HepG2 (cell line): ENCODE measurements at regions not wholly inside any gene's neighbourhood (a gene's known extent, or its start where the extent isn't known, plus 50 kb on each side); places are given as distances from the start of the nearest gene placed in this dataset.

Experiments
- ATAC-seq: fragments of 200-7000 bp; cut with Tn5 transposase; 3 replicates; pipeline ENCODE4 v1.9.1; 2020; ENCODE audit warnings: mild to moderate bottlenecking, moderate library complexity
- BruUV-seq: library from RNA; stranded (reverse); fragments of 400-500 nt; replicated peaks from 2 replicates; lab custom pipeline; 2021; lab: Mats Ljungman, UMichigan
- CTCF ChIA-PET: fragments of 300-600 bp; formaldehyde crosslinking; extraction: SDS; loops from one replicate; lab custom pipeline; 2021; ENCODE audit warnings: low total read pairs, inconsistent platforms, low intra/inter-chr PET ratio; lab: Yijun Ruan, JAX
- POLR2A ChIA-PET: fragments of 350-600 bp; sonication (Branson Sonifier 250); formaldehyde crosslinking; loops from one replicate; lab custom pipeline; 2020; ENCODE audit warnings: antibody characterized with exemption, inconsistent platforms; lab: Yijun Ruan, JAX
- DNase-seq: peaks from one replicate; pipeline ENCODE4 v3.0.0-alpha.2; 2015; ENCODE audit warnings: low spot score
- FAIRE-seq: peaks from 3 replicates; lab custom pipeline; 2011; peaks lifted over from hg19 to GRCh38; lab: Jason Lieb, UNC
- H2AFZ ChIP-seq: one replicate; pipeline ENCODE4 v1.6.1; 2011; ENCODE audit warnings: low read length, inconsistent platforms
- H3K27ac ChIP-seq: fragments of 300-600 bp; 3 replicates; pipeline ENCODE4 v1.8.0; 2011; ENCODE audit warnings: mixed run types, mild to moderate bottlenecking, mixed read lengths, low read length, inconsistent platforms; ENCODE audit not compliant: insufficient read depth; ENCODE audit errors: extremely low read length
- H3K27me3 ChIP-seq, 2 experiments: fragments of 200-600 bp in 1 of 2; 2 replicates in 1 of 2; 3 replicates in 1 of 2; pipeline versions ENCODE4 v1.6.0 to v1.8.0; 2011; ENCODE audit warnings: low read length in 2 of 2, mild to moderate bottlenecking in 2 of 2, moderate library complexity in 2 of 2, inconsistent platforms in 1 of 2; ENCODE audit not compliant: insufficient read depth in 2 of 2, control insufficient read depth in 1 of 2
- H3K36me3 ChIP-seq, 2 experiments: fragments of 200-600 bp in 1 of 2; replicated peaks in 1 of 2; 2 replicates in 1 of 2; 3 replicates in 1 of 2; pipeline versions ENCODE4 v1.5.1 to v1.8.0; 2011; ENCODE audit warnings: low read length in 2 of 2, inconsistent platforms in 1 of 2; ENCODE audit not compliant: insufficient read depth in 2 of 2, control insufficient read depth in 1 of 2
- H3K4me1 ChIP-seq: 2 replicates; pipeline ENCODE4 v1.5.1; 2012; ENCODE audit warnings: low read length, inconsistent platforms; ENCODE audit not compliant: insufficient read depth
- H3K4me2 ChIP-seq: 2 replicates; pipeline ENCODE4 v1.6.0; 2011; ENCODE audit warnings: low read depth, low read length, inconsistent platforms
- H3K4me3 ChIP-seq, 3 experiments: fragments of 200-600 bp in 1 of 3; sonication (generic), shearing (Covaris generic) in 1 of 3; replicated peaks in 1 of 3; 2 replicates each; pipeline ENCODE4 v1.5.1; 2011 to 2016; ENCODE audit warnings: low read length in 3 of 3, inconsistent platforms in 2 of 3, low read depth in 2 of 3, mild to moderate bottlenecking in 2 of 3, control low read depth in 1 of 3, mixed read lengths in 1 of 3; ENCODE audit not compliant: insufficient read depth in 1 of 3
- H3K79me2 ChIP-seq: one replicate; pipeline ENCODE4 v1.6.1; 2011; ENCODE audit warnings: low read length, inconsistent platforms; ENCODE audit not compliant: insufficient read depth
- H3K9ac ChIP-seq: 2 replicates; pipeline ENCODE4 v1.6.0; 2011; ENCODE audit warnings: mild to moderate bottlenecking, low read depth, low read length, inconsistent platforms; ENCODE audit not compliant: insufficient read depth
- H3K9me3 ChIP-seq: 2 replicates; pipeline ENCODE4 v1.5.1; 2012; ENCODE audit warnings: mild to moderate bottlenecking, low read length
- H4K20me1 ChIP-seq: 2 replicates; pipeline ENCODE4 v1.6.0; 2011; ENCODE audit warnings: inconsistent platforms, mild to moderate bottlenecking, low read length, moderate library complexity; ENCODE audit not compliant: insufficient read depth
- BCL6 ChIP-seq: IDR thresholded peaks from 2 replicates; pipeline ENCODE4 v1.6.1; 2016; ENCODE audit warnings: missing genetic modification reagents, missing compliant biosample characterization
- CREB1 ChIP-seq, 2 experiments: fragments of 450-650 bp in 1 of 2; IDR thresholded peaks; 2 replicates each; pipeline ENCODE4 v1.6.1; 2016 to 2017; ENCODE audit warnings: control low read depth in 1 of 2, mild to moderate bottlenecking in 1 of 2, missing compliant biosample characterization in 1 of 2, missing genetic modification characterization in 1 of 2
- HNF4G ChIP-seq, 2 experiments: sonication (generic) in 1 of 2; formaldehyde crosslinking in 1 of 2; IDR thresholded peaks; 2 replicates each; pipeline versions ENCODE4 v1.4.0 to v1.6.1; 2011 to 2020; ENCODE audit warnings: borderline replicate concordance in 2 of 2, low read depth in 2 of 2, mild to moderate bottlenecking in 2 of 2, low read length in 1 of 2, missing genetic modification reagents in 1 of 2, moderate library complexity in 1 of 2
- KLF9 ChIP-seq: IDR thresholded peaks from 2 replicates; pipeline ENCODE4 v1.6.1; 2016; ENCODE audit warnings: low read depth
- MAX ChIP-seq: IDR thresholded peaks from 2 replicates; pipeline ENCODE4 v1.6.1; 2012; ENCODE audit warnings: inconsistent platforms
- MEIS1 ChIP-seq: sonication (generic); formaldehyde crosslinking; IDR thresholded peaks from 2 replicates; pipeline ENCODE4 v1.9.0; 2021; ENCODE audit warnings: mild to moderate bottlenecking, missing genetic modification reagents, moderate library complexity, borderline replicate concordance
- MTERF4 ChIP-seq: sonication (generic); formaldehyde crosslinking; IDR thresholded peaks from 2 replicates; pipeline ENCODE4 v1.8.0; 2023; ENCODE audit warnings: mild to moderate bottlenecking, missing genetic modification reagents
- PCBP1 ChIP-seq: fragments of 200-400 bp; formaldehyde crosslinking; IDR thresholded peaks from 2 replicates; pipeline ENCODE4 v1.6.1; 2017; ENCODE audit warnings: mild to moderate bottlenecking, low read depth, low read length, borderline replicate concordance
- RAD51 ChIP-seq: fragments of 450-650 bp; IDR thresholded peaks from 2 replicates; pipeline ENCODE4 v1.6.1; 2016; ENCODE audit warnings: borderline replicate concordance
- SP140L ChIP-seq: sonication (generic); formaldehyde crosslinking; IDR thresholded peaks from 2 replicates; pipeline ENCODE4 v1.4.0; 2020; ENCODE audit warnings: missing genetic modification reagents, borderline replicate concordance
- SRY ChIP-seq: sonication (generic); formaldehyde crosslinking; IDR thresholded peaks from 2 replicates; pipeline ENCODE4 v1.8.0; 2022; ENCODE audit warnings: mild to moderate bottlenecking, missing genetic modification reagents
- TBX3 ChIP-seq: fragments of 450-650 bp; IDR thresholded peaks from 2 replicates; pipeline ENCODE4 v1.6.1; 2017; ENCODE audit warnings: antibody characterized with exemption, mild to moderate bottlenecking, inconsistent platforms, borderline replicate concordance
- TFDP2 ChIP-seq: sonication (generic); formaldehyde crosslinking; IDR thresholded peaks from 2 replicates; pipeline ENCODE4 v1.4.0; 2020; ENCODE audit warnings: missing genetic modification reagents
- ZBTB10 ChIP-seq: sonication (generic); formaldehyde crosslinking; IDR thresholded peaks from 2 replicates; pipeline ENCODE4 v1.4.0; 2020; ENCODE audit warnings: missing genetic modification reagents, borderline replicate concordance
- ZBTB25 ChIP-seq: IDR thresholded peaks from 2 replicates; pipeline ENCODE4 v1.6.1; 2018; ENCODE audit warnings: missing genetic modification reagents
- ZFX ChIP-seq: sonication (generic); formaldehyde crosslinking; IDR thresholded peaks from 2 replicates; pipeline ENCODE4 v1.4.0; 2020; ENCODE audit warnings: mild to moderate bottlenecking, low read depth, missing genetic modification reagents, moderate library complexity
- ZNF619 ChIP-seq: sonication (generic); formaldehyde crosslinking; IDR thresholded peaks from 2 replicates; pipeline ENCODE4 v1.4.0; 2020; ENCODE audit warnings: mild to moderate bottlenecking, missing genetic modification reagents
- ZNF678 ChIP-seq: sonication (generic); formaldehyde crosslinking; IDR thresholded peaks from 2 replicates; pipeline ENCODE4 v1.4.0; 2020; ENCODE audit warnings: mild to moderate bottlenecking, missing genetic modification reagents
- ZNF768 ChIP-seq: sonication (generic); formaldehyde crosslinking; IDR thresholded peaks from 2 replicates; pipeline ENCODE4 v1.4.0; 2020; ENCODE audit warnings: missing genetic modification reagents
- WGBS: methylation state at CpG from one replicate; pipeline ENCODE4 v1.1.6; 2017; ENCODE audit warnings: low lambda C conversion rate; 5-methylcytosine and 5-hydroxymethylcytosine counted together
- in situ Hi-C: cut with HindIII; loops from 2 replicates; pipeline ENCODE4 v1.10.0; 2017; ENCODE audit warnings: low pct_unique_long_range_greater_than_20kb; ENCODE audit not compliant: extremely low pct_ligation_motif_present
- intact Hi-C: fragments of 100-400 bp; cut with micrococcal nuclease; formaldehyde crosslinking; loops from one replicate; pipeline ENCODE4 v1.10.0; 2022; ENCODE audit not compliant: unreplicated experiment

- in situ Hi-C loops = no loop called here
- FAIRE-seq = no peak
- Histone ChIP-seq H3K9ac (no peak overlapping the region), H3K9me3 (peaks cover 16% of the 10 kb centered on the region), H3K79me2 (no peaks in the 10 kb centered on the region), H3K4me1 (no peaks in the 10 kb centered on the region), H4K20me1 (no peaks in the 10 kb centered on the region), H2AFZ (peak overlapping the region; percentile 6), H3K4me2 (no peak overlapping the region), H3K36me3 (no peaks in the 10 kb centered on the region), H3K27ac (no peak overlapping the region), H3K4me3 (no peak overlapping the region), H3K27me3 (no peaks in the 10 kb centered on the region)
- TF ChIP-seq RAD51 (no peak), KLF9 (no peak), MEIS1 (CRISPR knock-in tag) (no peak), HNF4G (IDR thresholded peaks at IDR 0.05; ENCODE audit: borderline replicate concordance, low read depth, low read length) (no peak), HNF4G (CRISPR knock-in tag; IDR thresholded peaks at IDR 0.05; ENCODE audit: borderline replicate concordance, low read depth) (no peak), ZNF678 (CRISPR knock-in tag) (no peak), BCL6 (CRISPR knock-in tag) (no peak), ZNF768 (no peak), TBX3 (no peak), MAX (no peak), PCBP1 (no peak), SRY (no peak), MTERF4 (CRISPR knock-in tag) (no peak), ZNF619 (CRISPR knock-in tag) (no peak), SP140L (CRISPR knock-in tag) (no peak), ZBTB10 (CRISPR knock-in tag) (no peak), ZFX (CRISPR knock-in tag) (no peak), CREB1 (IDR thresholded peaks at IDR 0.05) (no peak), CREB1 (CRISPR knock-in tag; IDR thresholded peaks at IDR 0.05) (no peak), TFDP2 (no peak), ZBTB25 (CRISPR knock-in tag) (no peak)
- CTCF ChIA-PET = no interaction called here
- BruUV-seq = no TSS peak
- 6% methylated on average over 6 of the region's 6 CpGs for WGBS
- POLR2A ChIA-PET = no interaction called here
- no peak for ATAC-seq
- intact Hi-C loops = no loop called here
- no peak for DNase-seq
These were observed 83.5 kb downstream of the SHOX start for GRCh38 chrX:714131-714530.
